NCI-H1105 treated with DMSO at 0.1 percent for 48 hours (cell line): ENCODE measurements at regions not wholly inside any gene's neighbourhood (a gene's known extent, or its start where the extent isn't known, plus 50 kb on each side); places are given as distances from the start of the nearest gene placed in this dataset.

Experiments
- DNase-seq: peaks from one replicate; lab custom pipeline; 2025; lab: John Stamatoyannopoulos, UW

- no peak for DNase-seq
Observed at GRCh38 chr6:14716499-14717146, 529.2 kb upstream of the JARID2 start.

- DNase-seq = no peak
Observed at GRCh38 chr6:14717307-14717706, 528.6 kb upstream of the JARID2 start.

GRCh38 chr6:14718861-14719260 is 527.0 kb upstream of the JARID2 start:
- DNase-seq = no peak

GRCh38 chr6:14719270-14719669 is 526.6 kb upstream of the JARID2 start:
- DNase-seq = no peak

GRCh38 chr6:14720411-14721102 is 525.3 kb upstream of the JARID2 start:
- no peak for DNase-seq

- no peak for DNase-seq
Observed at GRCh38 chr6:14721103-14721758, 524.6 kb upstream of the JARID2 start.

GRCh38 chr6:14722001-14722562 is 523.8 kb upstream of the JARID2 start:
- DNase-seq = no peak

- no peak for DNase-seq
Observed at GRCh38 chr6:14722704-14723103, 523.2 kb upstream of the JARID2 start.

- no peak for DNase-seq
Observed at GRCh38 chr6:14723535-14724086, 522.3 kb upstream of the JARID2 start.

GRCh38 chr6:14724549-14724948 is 521.3 kb upstream of the JARID2 start:
- no peak for DNase-seq

GRCh38 chr6:14726816-14727493 is 518.9 kb upstream of the JARID2 start:
- DNase-seq = no peak

GRCh38 chr6:14727494-14728395 is 518.1 kb upstream of the JARID2 start:
- no peak for DNase-seq

GRCh38 chr6:14728396-14729024 is 517.4 kb upstream of the JARID2 start:
- no peak for DNase-seq

GRCh38 chr6:14729129-14729871 is 516.6 kb upstream of the JARID2 start:
- no peak for DNase-seq

- no peak for DNase-seq
Observed at GRCh38 chr6:14730654-14731053, 515.2 kb upstream of the JARID2 start.

GRCh38 chr6:14731611-14732010 is 514.3 kb upstream of the JARID2 start:
- no peak for DNase-seq

GRCh38 chr6:14732226-14732843 is 513.5 kb upstream of the JARID2 start:
- no peak for DNase-seq

- DNase-seq = no peak
Observed at GRCh38 chr6:14732844-14733757, 512.8 kb upstream of the JARID2 start.
